Activated effector memory CD4-positive, alpha-beta T cell treated with anti-CD3 and anti-CD28 coated beads, Interleukin-2, amount 50 U/mL, for 16 hours (primary cell): ENCODE measurements at regions not wholly inside any gene's neighbourhood (a gene's known extent, or its start where the extent isn't known, plus 50 kb on each side); places are given as distances from the start of the nearest gene placed in this dataset.

Experiments used
- DNase-seq: peaks from one replicate; pipeline ENCODE4 v3.0.0-alpha.2; 2020

GRCh38 chr2:220674033-220674432 is 898.1 kb downstream of the EPHA4 start:
- DNase-seq, result no peak

GRCh38 chr2:220676695-220677094 is 895.4 kb downstream of the EPHA4 start:
- no peak for DNase-seq

DNA sequence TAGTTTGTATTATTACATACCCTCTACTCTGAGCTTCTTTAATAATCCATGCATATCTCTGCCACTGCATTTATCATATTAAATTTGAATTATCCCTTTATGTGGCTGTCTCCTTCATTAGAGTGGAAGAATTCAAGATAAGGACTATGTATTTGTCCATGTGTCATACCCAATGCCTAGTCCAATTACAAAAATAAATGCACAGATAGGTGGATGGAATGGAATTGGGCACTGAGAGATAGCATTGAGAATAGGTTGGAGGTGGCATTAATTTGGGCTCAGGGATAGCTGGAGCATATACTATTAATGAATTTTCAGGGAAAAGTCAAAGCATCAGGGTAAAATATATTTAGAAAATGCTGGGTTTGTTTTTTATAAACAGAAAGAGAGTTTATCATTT is 893.2 kb downstream of the EPHA4 start:
- no peak for DNase-seq

GRCh38 chr2:220682616-220683015 is 889.5 kb downstream of the EPHA4 start:
- no peak for DNase-seq

GRCh38 chr2:220684099-220684498 is 888.0 kb downstream of the EPHA4 start:
- DNase-seq, result no peak

GRCh38 chr2:220687231-220687843 is 884.8 kb downstream of the EPHA4 start:
- DNase-seq, result peak; percentile 85

- no peak for DNase-seq
These were observed 876.5 kb downstream of the EPHA4 start for GRCh38 chr2:220695397-220696279.

DNA sequence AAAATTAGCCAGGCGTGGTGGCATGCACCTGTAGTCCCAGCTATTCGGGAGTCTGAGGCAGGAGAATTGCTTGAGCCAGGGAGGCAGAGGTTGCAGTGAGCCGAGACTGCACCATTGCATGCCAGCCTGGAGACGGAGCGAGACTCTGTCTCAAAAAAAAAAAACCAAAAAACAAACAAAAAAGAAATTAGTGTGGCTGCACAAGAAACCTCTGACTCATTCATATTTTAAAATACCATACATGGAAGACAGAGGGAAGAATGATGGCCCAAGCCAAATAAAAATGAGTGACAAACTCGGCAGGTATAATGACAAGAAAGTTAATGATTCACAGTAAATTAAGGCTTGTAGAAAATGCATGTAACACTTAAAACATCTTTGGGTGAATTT is 875.8 kb downstream of the EPHA4 start:
- no peak for DNase-seq

- no peak for DNase-seq
These were observed 875.1 kb downstream of the EPHA4 start for GRCh38 chr2:220697011-220697410.

GRCh38 chr2:220701115-220701514 is 871.0 kb downstream of the EPHA4 start:
- DNase-seq, result no peak

DNA sequence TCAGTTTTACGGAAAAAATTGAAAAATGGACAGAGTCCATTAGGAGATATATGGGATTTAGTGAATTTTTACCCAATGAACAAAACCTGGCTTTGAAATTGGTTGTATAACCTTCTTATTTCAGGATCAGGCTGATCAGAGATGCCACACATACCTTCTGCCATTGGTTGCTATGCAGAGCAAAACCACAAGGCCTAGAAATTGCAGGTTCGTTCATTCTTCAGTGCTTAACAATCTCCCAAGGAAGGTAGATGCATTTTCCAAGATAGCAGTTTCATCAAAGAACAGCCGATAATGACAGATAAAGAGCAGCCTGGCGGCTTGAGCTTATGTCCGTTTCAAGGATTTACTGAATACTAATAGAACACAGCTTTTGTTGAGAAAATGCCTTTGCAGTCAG is 868.8 kb downstream of the EPHA4 start:
- no peak for DNase-seq

GRCh38 chr2:220704081-220704480 is 868.0 kb downstream of the EPHA4 start:
- DNase-seq, result no peak

DNA sequence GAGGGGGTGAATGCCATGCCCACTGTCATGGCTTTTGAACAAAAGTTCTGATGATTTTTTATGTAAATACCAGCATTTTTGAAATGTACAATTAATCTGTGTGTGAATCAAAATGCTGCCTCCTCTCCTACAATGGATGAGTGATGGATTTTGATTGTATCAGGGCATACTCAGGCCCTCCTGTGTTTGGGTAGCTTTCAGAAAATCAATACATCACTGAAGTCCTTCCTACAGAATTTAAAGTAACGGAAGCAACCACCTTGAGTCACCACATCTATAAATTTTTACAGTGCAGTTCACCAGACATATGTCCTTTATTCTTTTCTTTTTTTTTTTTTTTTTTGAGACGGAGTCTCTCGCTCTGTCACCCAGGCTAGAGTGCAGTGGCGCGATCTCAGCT is 867.3 kb downstream of the EPHA4 start:
- no peak for DNase-seq

- no peak for DNase-seq
These were observed 866.4 kb downstream of the EPHA4 start for GRCh38 chr2:220705678-220706077.

DNA sequence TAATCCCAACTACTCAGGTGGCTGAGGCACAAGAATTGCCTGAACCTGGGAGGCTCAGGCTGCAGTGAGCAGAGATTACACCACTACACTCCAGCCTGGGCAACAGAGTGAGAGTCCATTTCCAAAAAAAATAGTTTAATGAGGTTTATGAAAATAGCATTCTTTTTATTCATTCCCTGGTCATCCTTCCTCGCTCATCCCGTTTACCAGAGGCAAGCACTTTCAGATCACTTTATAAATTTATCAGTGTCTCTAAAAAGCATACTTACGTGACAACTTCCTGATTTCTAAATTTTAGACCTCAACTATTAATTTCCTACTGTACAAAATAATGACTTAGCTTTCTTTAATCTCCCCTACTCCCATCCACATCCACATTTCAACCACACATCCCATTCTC is 864.8 kb downstream of the EPHA4 start:
- no peak for DNase-seq

GRCh38 chr2:220708366-220708765 is 863.7 kb downstream of the EPHA4 start:
- DNase-seq, result no peak

- no peak for DNase-seq
These were observed 854.8 kb downstream of the EPHA4 start for GRCh38 chr2:220717283-220717682.

DNA sequence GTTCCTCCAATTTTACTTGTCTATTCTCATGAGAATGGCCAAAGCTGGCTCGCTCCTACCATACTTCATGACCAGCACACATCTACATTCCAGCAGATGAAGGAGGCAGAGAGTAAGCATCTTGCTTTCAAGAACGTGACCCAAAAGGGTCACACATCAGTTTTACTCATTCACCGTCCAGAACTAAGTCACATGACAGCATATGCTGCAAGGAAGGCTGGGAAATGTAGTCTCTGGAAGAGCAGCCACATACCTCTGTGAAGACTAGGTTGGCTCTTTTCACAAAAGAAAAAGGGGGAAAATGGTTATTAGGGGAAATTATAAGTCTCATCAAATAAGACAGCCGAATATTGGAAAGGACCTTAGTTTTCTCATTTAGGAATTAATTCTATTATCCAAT is 835.3 kb downstream of the EPHA4 start:
- no peak for DNase-seq

- no peak for DNase-seq
These were observed 828.9 kb downstream of the EPHA4 start for GRCh38 chr2:220743203-220743602.

GRCh38 chr2:220744861-220745260 is 827.2 kb downstream of the EPHA4 start:
- no peak for DNase-seq

DNA sequence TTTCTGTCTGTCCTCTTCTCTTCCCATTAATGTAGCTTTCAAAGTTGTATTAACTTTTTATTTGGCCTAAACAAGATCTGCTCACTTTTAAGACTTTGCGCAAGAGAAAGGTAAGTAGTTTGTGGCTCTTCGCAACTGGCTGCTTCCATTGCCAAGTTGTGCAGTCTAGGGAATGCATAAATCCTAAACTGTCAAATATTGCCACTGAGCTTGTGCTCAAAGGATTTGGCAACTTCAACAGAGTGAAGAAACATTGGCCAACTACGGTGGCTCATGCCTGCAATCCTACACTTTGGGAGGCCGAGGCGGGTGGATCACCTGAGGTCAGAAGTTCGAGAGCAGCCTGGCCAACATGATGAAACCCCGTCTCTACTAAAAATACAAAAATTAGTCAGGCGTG is 826.4 kb downstream of the EPHA4 start:
- DNase-seq, result no peak

DNA sequence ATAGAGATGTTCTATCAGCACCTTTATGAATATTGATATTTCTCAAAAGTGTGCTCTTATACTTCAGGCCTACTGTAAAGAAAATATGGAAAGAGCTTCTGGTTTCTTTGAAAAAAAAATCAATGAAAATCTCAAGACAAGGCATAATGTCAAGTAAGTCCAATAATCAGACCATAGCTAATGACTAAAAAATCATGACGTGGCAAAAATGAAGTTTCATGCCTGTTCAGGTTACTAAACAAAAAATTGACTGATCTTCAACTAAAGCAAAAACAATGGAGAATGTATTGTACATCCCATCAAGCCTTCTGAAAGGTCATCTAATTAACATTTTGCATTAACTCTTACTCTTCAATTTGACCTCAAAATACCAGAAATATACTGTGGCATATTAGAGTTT is 824.4 kb downstream of the EPHA4 start:
- DNase-seq, result no peak

DNA sequence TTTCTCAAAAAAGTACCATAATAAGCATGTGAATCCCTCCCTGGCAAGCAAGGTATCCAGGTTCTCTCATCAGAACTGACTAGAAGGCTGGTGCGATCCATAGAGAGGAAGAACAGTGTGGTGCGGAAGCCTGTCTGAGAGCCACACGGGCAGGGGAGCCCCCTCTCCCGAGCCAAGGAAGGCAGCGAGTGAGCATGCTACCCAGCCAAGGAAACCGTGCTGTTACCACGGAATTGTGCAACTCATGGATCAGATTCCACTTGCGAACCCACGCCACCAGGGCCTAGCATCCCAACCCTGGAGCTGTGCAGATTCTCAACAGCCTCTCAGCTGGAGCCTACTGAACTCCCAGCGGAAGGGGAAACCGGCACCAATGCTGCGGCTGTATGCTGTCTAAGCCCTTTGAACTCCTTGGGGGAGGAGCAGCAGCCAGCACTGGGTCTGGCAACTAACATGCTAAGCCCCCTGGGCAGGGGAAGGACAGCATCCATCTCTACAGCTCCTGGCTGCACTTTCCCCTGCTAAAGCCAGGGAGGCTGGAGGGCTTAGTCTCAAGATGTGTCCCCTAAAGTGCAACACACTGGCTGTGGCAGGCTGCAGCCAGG is 823.1 kb downstream of the EPHA4 start:
- DNase-seq, result no peak

DNA sequence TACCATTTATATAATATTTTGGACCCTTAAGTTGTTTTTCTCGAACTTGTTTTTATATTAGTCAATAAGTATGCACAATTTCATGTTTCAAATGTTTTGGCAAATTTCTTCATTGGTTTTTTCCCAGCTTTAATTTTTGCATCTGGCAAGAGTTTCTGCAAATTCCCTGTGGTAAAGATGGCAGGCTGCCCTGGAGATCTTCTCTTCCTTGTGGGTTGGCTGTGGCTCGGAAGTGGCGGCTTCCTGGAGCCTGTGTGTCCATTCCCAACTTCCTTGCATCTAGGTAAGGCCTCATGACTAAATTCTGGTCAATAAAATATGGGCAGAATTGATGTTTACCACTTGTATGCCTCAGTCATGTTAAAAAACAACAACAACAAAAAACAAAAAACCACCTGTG is 818.6 kb downstream of the EPHA4 start:
- no peak for DNase-seq
